ENCODE measurements at regions not wholly inside any gene's neighbourhood (a gene's known extent, or its start where the extent isn't known, plus 50 kb on each side); places are given as distances from the start of the nearest gene placed in this dataset.

- TF ChIP-seq CTCF (IDR thresholded peaks at IDR 0.05; ENCODE audit: extremely low read depth in 1 of 2, insufficient read depth in 1 of 2, low read depth in 1 of 2, low read length in 2 of 2) (no peak), POLR2A (IDR thresholded peaks at IDR 0.05; ENCODE audit: low read depth, low read length) (no peak), POLR2AphosphoS5 (IDR thresholded peaks at IDR 0.05; ENCODE audit: insufficient read depth, low read depth, low read length) (no peak), EZH2 (IDR thresholded peaks at IDR 0.05; ENCODE audit: borderline replicate concordance, low read depth, low read length, severe bottlenecking) (no peak), MYC (IDR thresholded peaks at IDR 0.05; ENCODE audit: low read depth, low read length) (no peak), GATA2 (IDR thresholded peaks at IDR 0.05; ENCODE audit: insufficient read depth, insufficient read length, low read depth, low read length) (no peak), MAX (IDR thresholded peaks at IDR 0.05; ENCODE audit: insufficient read depth, insufficient read length) (no peak), JUN (IDR thresholded peaks at IDR 0.05; ENCODE audit: borderline replicate concordance, insufficient read depth, insufficient read length, low read depth) (no peak), FOS (IDR thresholded peaks at IDR 0.05; ENCODE audit: borderline replicate concordance, insufficient read depth, low read length) (no peak)
Measured at GRCh38 chr5:123873846-123874245, 361.9 kb downstream of the CSNK1G3 start.

All from endothelial cell of umbilical vein (primary cell).